HCT116 (cell line): ENCODE measurements at regions not wholly inside any gene's neighbourhood (a gene's known extent, or its start where the extent isn't known, plus 50 kb on each side); places are given as distances from the start of the nearest gene placed in this dataset.

ENCODE experiments used
- ATAC-seq: fragments of 200-7000 bp; cut with Tn5 transposase; 2 replicates; pipeline ENCODE4 v1.9.1; 2020; ENCODE audit warnings: mild to moderate bottlenecking, moderate library complexity
- BruUV-seq: library from RNA; stranded (reverse); fragments of 400-500 nt; replicated peaks from 2 replicates; lab custom pipeline; 2021; lab: Mats Ljungman, UMichigan
- CTCF ChIA-PET: fragments of 300-600 bp; sonication (Branson Sonifier 250); formaldehyde crosslinking; loops from one replicate; lab custom pipeline; 2021; ENCODE audit warnings: antibody characterized with exemption; lab: Charles Lee
- POLR2A ChIA-PET: fragments of 300-600, 350-600 bp; sonication (Branson Sonifier 250); formaldehyde crosslinking; loops from one replicate; lab custom pipeline; 2021; ENCODE audit warnings: antibody characterized with exemption; lab: Charles Lee
- RAD21 ChIA-PET, 2 experiments: fragments of 300-600 bp; sonication (Branson Sonifier 250); formaldehyde crosslinking; loops; one replicate each; lab custom pipeline; 2023; ENCODE audit warnings: low total read pairs in 2 of 2; ENCODE audit not compliant: uncharacterized antibody in 2 of 2, unreplicated experiment in 2 of 2, low non-redundant PET in 1 of 2; lab: Charles Lee
- DNase-seq: peaks from one replicate; pipeline ENCODE4 v3.0.0-alpha.2; 2010; ENCODE audit warnings: low read depth, low spot score
- H2AFZ ChIP-seq: fragments of 200-600 bp; shearing (Covaris generic), sonication (generic); 2 replicates; pipeline ENCODE4 v1.6.1; 2017; ENCODE audit warnings: low read depth, mixed run types, mixed read lengths, antibody characterized with exemption, low read length; ENCODE audit not compliant: poor library complexity, severe bottlenecking
- H3K27ac ChIP-seq: 2 replicates; pipeline ENCODE4 v1.5.1; 2012; ENCODE audit warnings: low read depth, low read length
- H3K27me3 ChIP-seq: fragments of 200-600 bp; sonication (generic); 2 replicates; pipeline ENCODE4 v1.6.1; 2016; ENCODE audit warnings: mixed run types, low read length, mixed read lengths; ENCODE audit not compliant: insufficient read depth
- H3K36me3 ChIP-seq, 2 experiments: fragments of 200-500 bp in 1 of 2; fragments of 200-600 bp in 1 of 2; sonication (Bioruptor generic) in 1 of 2; sonication (generic) in 1 of 2; 2 replicates each; pipeline versions ENCODE4 v1.5.1 to v1.6.1; 2014 to 2016; ENCODE audit warnings: low read length in 2 of 2, inconsistent platforms in 1 of 2, mixed read lengths in 1 of 2, mixed run types in 1 of 2; ENCODE audit not compliant: insufficient read depth in 2 of 2, control insufficient read depth in 1 of 2
- H3K4me1 ChIP-seq, 2 experiments: fragments of 200-600 bp in 1 of 2; sonication (generic) in 1 of 2; 2 replicates each; pipeline versions ENCODE4 v1.5.1 to v1.6.1; 2012 to 2017; ENCODE audit warnings: low read length in 2 of 2, inconsistent platforms in 1 of 2, mild to moderate bottlenecking in 1 of 2, mixed read lengths in 1 of 2, mixed run types in 1 of 2, moderate library complexity in 1 of 2; ENCODE audit not compliant: insufficient read depth in 2 of 2, control insufficient read depth in 1 of 2
- H3K4me2 ChIP-seq: fragments of 200-600 bp; sonication (generic); 2 replicates; pipeline ENCODE4 v1.6.1; 2017; ENCODE audit warnings: mixed run types, low read length, mixed read lengths
- H3K4me3 ChIP-seq, 2 experiments: fragments of 200-600 bp in 1 of 2; sonication (generic) in 1 of 2; replicated peaks in 1 of 2; 2 replicates each; pipeline ENCODE4 v1.5.1; 2011 to 2016; ENCODE audit warnings: low read length in 2 of 2, control low read depth in 1 of 2, low read depth in 1 of 2, mild to moderate bottlenecking in 1 of 2, mixed read lengths in 1 of 2, mixed run types in 1 of 2
- H3K79me2 ChIP-seq: fragments of 200-600 bp; sonication (generic); 2 replicates; pipeline ENCODE4 v1.6.1; 2017; ENCODE audit warnings: mild to moderate bottlenecking, mixed run types, low read length, moderate library complexity, mixed read lengths; ENCODE audit not compliant: insufficient read depth
- H3K9ac ChIP-seq: fragments of 200-600 bp; sonication (generic); 2 replicates; pipeline ENCODE4 v1.6.1; 2016; ENCODE audit warnings: low read length, mixed read lengths
- H3K9me2 ChIP-seq: fragments of 200-600 bp; sonication (generic), shearing (Covaris generic); 2 replicates; pipeline ENCODE4 v1.6.1; 2017; ENCODE audit warnings: mixed run types, mild to moderate bottlenecking, moderate library complexity; ENCODE audit not compliant: insufficient read depth
- H3K9me3 ChIP-seq, 2 experiments: fragments of 200-500 bp in 1 of 2; fragments of 200-600 bp in 1 of 2; sonication (Bioruptor generic) in 1 of 2; sonication (generic) in 1 of 2; 2 replicates each; pipeline ENCODE4 v1.6.1; 2014 to 2017; ENCODE audit warnings: low read length in 2 of 2, mixed read lengths in 2 of 2, inconsistent platforms in 1 of 2, low read depth in 1 of 2, mild to moderate bottlenecking in 1 of 2, mixed run types in 1 of 2, moderate library complexity in 1 of 2; ENCODE audit not compliant: control insufficient read depth in 1 of 2, insufficient read depth in 1 of 2
- H4K20me1 ChIP-seq: fragments of 200-600 bp; sonication (generic), shearing (Covaris generic); 2 replicates; pipeline ENCODE4 v1.6.1; 2017; ENCODE audit warnings: mixed run types, mild to moderate bottlenecking, moderate library complexity; ENCODE audit not compliant: insufficient read depth
- CBX3 ChIP-seq: IDR thresholded peaks from 2 replicates; pipeline ENCODE4 v1.6.1; 2012; ENCODE audit warnings: low read depth
- CEBPB ChIP-seq: IDR thresholded peaks from 2 replicates; pipeline ENCODE4 v1.6.1; 2012; ENCODE audit warnings: low read depth
- EZH2phosphoT487 ChIP-seq: fragments of 200-600 bp; IDR thresholded peaks from 2 replicates; pipeline ENCODE4 v1.6.1; 2018; ENCODE audit warnings: antibody characterized with exemption, borderline replicate concordance
- POLR2A ChIP-seq: IDR thresholded peaks from 2 replicates; pipeline ENCODE4 v1.7.0; 2011; ENCODE audit warnings: borderline replicate concordance; ENCODE audit not compliant: insufficient read depth, insufficient read length; ENCODE audit errors: extremely low read depth
- RAD21 ChIP-seq: IDR thresholded peaks from 2 replicates; pipeline ENCODE4 v1.6.1; 2012; ENCODE audit warnings: low read depth, mild to moderate bottlenecking
- SP1 ChIP-seq: IDR thresholded peaks from 2 replicates; pipeline ENCODE4 v1.6.1; 2012; ENCODE audit warnings: low read depth
- TCF7L2 ChIP-seq: IDR thresholded peaks from 2 replicates; pipeline ENCODE4 v1.7.0; 2011; ENCODE audit warnings: borderline replicate concordance, inconsistent platforms; ENCODE audit not compliant: insufficient read depth, insufficient read length; ENCODE audit errors: extremely low read depth
- intact Hi-C: fragments of 100-400 bp; cut with micrococcal nuclease; formaldehyde crosslinking; loops from 2 replicates; pipeline ENCODE4 v1.10.0; 2022
- TF ChIP-seq, protein P1 (sequence below): IDR thresholded peaks from 2 replicates; pipeline ENCODE4 v1.6.1; 2012
- TF ChIP-seq, protein P2 (sequence below), 3 experiments: fragments of 200-600 bp in 1 of 3; sonication (generic) in 1 of 3; IDR thresholded peaks in 2 of 3; conservative IDR thresholded peaks in 1 of 3; 2 replicates each; pipeline ENCODE4 v1.5.1; 2012 to 2017; ENCODE audit warnings: low read depth in 2 of 3, low read length in 2 of 3, antibody characterized with exemption in 1 of 3, borderline replicate concordance in 1 of 3, control low read depth in 1 of 3, mild to moderate bottlenecking in 1 of 3, mixed read lengths in 1 of 3, mixed run types in 1 of 3, moderate library complexity in 1 of 3; ENCODE audit not compliant: insufficient read depth in 1 of 3

DNA sequence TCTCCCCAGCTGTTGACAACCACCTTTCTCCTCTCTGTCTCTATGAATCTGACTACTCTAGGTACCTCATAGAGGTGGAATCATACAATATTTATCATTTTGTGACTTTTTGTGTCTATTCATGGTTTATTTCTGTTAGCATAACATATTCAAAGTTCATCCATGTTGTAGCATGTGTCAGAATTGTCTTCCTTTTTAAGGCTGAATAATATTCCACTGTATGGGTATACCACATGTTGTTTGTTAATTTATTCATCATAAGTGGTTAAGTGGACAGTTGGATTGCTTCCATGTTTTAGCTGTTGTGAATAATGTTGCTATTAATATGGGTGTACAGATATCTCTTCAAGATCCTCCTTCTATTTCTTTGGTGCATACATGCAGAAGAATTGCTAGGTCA lies 69.9 kb upstream of the COMTD1 start:
- H3K9ac ChIP-seq: no peak overlapping the region
- no peak overlapping the region for H3K27ac ChIP-seq
- no peak overlapping the region for H2AFZ ChIP-seq
- no peak overlapping the region for H3K4me3 ChIP-seq
- H3K36me3 ChIP-seq: no peaks in the 10 kb centered on the region; a peak in 1 of 4 replicates
- BruUV-seq: no TSS peak
- ChIA-PET POLR2A (no interaction called here), RAD21 (no interaction called here), CTCF (no interaction called here)
- DNase-seq: no peak
- H4K20me1 ChIP-seq: no peaks in the 10 kb centered on the region
- no peak overlapping the region for H3K4me2 ChIP-seq
- ATAC-seq: no peak
- peaks cover 0 to 9% of the 10 kb centered on the region in 2 experiments; a peak in 1 of 4 replicates for H3K9me3 ChIP-seq
- H3K4me1 ChIP-seq: no peaks in the 10 kb centered on the region
- intact Hi-C loops: no loop called here
- H3K27me3 ChIP-seq: no peaks in the 10 kb centered on the region
- H3K79me2 ChIP-seq: no peaks in the 10 kb centered on the region
- TF ChIP-seq, protein P1, sequence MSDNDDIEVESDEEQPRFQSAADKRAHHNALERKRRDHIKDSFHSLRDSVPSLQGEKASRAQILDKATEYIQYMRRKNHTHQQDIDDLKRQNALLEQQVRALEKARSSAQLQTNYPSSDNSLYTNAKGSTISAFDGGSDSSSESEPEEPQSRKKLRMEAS: no peak
- TF ChIP-seq CEBPB (no peak), EZH2phosphoT487 (no peak), TCF7L2 (no peak), SP1 (no peak), RAD21 (no peak), CBX3 (no peak), POLR2A (no peak)
- TF ChIP-seq, protein P2, sequence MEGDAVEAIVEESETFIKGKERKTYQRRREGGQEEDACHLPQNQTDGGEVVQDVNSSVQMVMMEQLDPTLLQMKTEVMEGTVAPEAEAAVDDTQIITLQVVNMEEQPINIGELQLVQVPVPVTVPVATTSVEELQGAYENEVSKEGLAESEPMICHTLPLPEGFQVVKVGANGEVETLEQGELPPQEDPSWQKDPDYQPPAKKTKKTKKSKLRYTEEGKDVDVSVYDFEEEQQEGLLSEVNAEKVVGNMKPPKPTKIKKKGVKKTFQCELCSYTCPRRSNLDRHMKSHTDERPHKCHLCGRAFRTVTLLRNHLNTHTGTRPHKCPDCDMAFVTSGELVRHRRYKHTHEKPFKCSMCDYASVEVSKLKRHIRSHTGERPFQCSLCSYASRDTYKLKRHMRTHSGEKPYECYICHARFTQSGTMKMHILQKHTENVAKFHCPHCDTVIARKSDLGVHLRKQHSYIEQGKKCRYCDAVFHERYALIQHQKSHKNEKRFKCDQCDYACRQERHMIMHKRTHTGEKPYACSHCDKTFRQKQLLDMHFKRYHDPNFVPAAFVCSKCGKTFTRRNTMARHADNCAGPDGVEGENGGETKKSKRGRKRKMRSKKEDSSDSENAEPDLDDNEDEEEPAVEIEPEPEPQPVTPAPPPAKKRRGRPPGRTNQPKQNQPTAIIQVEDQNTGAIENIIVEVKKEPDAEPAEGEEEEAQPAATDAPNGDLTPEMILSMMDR (IDR thresholded peaks at IDR 0.05 in 2 of 3, conservative IDR thresholded peaks at IDR 0.05 in 1 of 3; ENCODE audit: borderline replicate concordance in 1 of 3, insufficient read depth in 1 of 3, low read depth in 2 of 3, low read length in 2 of 3): no peak
- H3K9me2 ChIP-seq: no peaks in the 10 kb centered on the region
